Left forelimb (tissue), 1 donor: ENCODE measurements at regions not wholly inside any gene's neighbourhood (a gene's known extent, or its start where the extent isn't known, plus 50 kb on each side); places are given as distances from the start of the nearest gene placed in this dataset.
"Not testable (repeated sequence)": the region's sequence is repeated elsewhere in the genome, so short reads cannot be mapped to it uniquely, and the experiment has no call there.

Experiments
- DNase-seq: peaks from one replicate; pipeline ENCODE4 v3.0.0-alpha.2; 2018; ENCODE audit warnings: low spot score

DNA sequence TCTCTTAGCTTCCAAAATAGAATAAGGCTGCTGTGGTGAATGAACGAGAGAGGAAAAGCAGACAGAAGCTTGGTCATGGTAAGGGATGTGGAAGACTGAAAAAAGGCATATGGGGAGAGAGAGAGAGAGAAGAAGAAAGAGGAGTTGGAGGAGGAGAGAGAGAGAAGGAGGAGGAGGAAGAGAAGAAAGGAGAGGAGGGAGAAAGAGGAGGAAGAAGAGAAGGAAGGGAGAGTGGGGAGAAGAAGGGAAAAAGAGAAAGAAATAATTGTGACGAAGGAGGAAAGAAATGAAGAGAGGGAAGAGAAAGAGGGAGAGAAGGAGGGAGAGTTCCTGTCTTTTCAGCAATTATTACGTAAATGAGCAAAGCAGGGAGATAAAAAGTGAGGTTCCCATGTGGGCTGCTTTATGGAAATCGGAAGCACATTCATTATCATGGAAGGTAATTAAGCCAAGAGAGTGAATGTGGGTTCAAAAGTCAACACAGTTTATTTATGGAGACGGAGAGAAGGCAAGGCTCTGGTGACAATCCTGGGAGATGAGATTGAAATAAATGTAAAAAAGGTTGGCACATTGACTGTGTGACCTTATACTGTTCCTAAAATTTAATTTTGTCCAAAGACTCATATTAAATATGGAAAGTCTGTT, 611.2 kb downstream of the KIF4B start:
- DNase-seq: no peak

DNA sequence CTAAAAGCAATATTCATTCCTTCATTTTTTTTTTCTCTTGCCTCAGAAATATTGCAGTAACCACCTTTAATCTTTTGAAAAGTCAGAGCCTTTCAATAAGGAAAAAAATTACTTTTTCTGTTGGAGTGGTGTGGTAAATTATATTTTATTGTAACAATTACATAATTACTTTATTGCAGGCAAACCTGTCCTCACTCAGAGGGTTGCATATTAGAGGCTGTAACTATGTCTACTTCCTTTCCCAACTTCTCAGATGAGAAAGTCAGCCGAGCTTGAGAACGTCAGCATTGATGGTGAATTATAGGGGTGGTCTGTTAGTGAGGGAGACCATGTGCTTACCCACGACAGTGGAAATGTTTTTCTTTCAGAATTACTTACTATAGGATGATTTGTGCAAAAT, 611.8 kb downstream of the KIF4B start:
- no peak for DNase-seq

DNA sequence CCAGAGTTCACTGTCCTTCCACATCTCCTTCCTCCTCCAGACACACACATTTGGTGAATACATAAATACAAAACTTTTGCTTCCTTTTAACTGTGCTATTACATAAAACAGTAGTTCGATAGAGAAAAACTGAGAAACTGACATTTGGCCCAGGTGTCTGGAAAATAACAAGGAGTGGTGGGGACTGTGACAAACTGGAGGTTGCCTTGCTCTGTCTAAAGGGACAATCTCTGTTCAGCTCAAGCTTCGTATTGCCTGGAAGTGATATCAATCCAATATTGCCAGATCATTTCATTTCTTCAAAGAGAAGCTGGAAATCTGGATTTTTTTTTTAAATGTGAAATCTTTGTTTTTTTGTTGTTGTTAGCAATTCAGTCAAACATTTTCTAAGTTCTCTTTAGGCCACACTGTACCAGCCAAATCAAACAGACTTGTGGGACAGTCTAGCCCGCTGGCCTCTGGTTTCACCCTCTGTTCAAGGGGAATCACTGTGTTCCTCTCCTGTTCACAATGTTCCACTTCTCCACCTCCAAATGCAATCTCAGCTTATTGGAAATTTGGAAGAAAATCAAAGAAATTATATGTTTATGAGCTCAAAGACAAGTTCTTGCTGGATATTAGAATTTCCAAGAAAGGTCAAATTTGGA, 612.5 kb downstream of the KIF4B start:
- no peak for DNase-seq

DNA sequence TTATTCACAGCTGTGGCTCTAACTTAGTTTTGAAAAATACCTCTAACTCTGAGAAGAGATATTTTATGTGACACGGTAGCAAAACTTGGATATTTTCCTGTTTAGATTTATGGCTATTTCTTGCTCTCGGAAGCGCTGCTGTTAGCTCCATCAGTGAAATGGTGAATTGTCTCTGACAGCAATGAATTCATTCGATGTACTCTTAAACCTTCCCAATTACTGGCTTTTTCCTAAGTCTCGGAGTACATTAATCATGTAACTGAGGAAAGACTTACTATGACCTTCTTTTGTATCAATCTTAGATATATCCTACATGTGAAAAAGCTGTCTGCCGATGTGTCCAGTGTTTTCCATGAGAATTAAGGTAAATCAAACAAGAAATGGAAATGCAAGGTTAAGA, 613.0 kb downstream of the KIF4B start:
- DNase-seq: no peak

DNA sequence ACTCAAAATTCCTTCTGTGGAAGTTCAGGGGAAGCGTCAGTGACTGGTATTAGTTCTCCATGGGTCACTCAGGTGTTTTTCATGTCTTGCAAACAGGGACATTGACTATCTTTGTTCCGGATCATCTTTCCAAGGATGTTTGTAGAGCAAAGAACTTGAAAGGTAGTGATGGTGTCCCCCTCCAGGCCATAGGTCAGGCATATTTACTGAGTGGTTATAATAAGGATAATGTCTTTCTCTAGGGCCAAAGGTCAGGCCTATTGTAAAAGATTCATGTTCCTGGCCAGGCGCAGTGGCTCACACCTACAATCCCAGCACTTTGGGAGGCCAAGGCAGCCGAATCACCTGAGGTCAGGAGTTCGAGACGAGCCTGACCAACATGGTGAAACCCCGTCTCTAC, 614.8 kb downstream of the KIF4B start:
- no peak for DNase-seq

DNA sequence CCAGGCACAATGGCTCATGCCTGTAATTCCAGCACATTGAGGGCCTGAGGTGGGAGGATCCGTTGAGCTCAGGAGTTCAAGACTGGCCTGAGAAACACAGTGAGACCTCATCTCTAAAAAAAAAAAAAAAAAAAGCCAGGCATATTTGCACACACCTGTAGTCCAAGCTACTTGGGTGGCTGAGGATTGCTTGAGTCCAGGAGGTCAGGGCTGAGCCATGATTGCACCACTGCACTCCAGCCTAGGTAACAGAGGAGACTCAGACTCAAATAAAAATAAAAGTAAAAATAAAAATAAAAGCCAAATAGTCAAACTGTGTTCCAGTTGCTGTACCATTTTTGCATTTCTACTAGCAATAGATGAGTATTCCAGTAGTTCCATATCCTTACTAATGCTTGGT, 616.0 kb downstream of the KIF4B start:
- no peak for DNase-seq

DNA sequence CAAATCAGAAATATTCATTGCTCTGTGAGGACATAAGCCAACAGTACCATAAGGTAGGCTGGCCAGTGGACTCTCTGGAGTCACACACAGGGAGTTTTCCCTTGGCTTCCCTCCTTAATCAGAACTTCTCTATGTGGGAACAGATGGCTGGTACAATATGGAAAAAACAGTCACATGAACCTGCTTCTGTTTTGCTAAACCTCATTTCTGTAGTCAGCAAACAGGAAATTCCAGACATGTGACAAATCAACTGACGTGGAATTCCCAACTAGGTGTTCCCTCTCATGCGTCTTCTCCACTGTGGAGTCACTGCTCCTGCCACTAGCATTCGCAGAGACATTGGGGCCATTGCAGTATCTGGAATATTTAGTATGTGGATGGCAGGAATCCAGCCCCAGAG, 617.6 kb downstream of the KIF4B start:
- no peak for DNase-seq

DNA sequence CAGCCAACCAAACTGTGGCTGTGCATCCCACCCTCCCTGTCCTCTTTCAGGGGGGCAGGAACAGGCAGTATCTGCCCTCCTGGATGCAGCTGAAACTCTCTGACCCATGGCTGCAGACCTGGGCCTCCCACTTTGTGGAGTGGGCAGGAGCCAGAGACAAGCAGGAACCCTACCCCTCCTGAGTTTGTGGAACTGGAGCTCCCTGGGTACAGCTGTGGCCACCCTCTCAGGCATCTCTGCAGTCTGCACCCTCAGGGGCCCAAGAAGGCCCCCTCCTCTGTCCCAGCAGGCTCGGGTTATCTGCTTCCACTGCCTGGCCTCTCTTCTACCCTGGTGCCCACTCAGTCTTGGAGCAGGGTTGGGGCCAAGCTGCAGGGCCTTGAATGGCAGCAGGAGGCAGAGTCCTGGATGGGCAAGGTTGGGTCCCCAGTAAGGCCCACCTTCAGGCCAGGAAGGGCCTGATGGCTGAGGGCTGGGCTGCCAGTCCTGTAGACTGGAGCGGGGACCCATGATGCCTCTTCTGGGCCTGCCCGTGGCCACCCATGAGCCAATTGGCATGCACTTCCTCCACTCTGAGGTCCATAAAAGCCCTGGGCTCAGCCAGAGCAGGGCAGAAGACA, 619.9 kb downstream of the KIF4B start:
- no peak for DNase-seq

DNA sequence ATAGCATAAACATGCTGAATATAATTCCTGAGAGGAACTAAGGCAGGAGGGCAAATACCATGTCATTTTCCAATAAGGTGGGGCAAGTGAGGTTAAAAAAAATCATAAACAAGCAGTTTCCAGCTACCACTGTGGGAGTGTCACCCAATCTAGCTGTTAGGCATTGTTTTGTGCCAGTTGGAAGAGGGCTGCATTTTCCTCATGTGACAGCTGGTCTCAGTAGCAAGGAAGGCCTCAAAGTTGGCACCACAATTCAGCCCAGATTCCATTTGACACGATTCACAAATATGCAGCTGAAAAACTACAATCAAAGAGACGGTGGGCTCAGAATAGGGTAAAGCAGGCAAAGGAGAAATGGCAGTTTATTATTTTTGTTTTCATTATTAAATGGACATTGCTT, 636.1 kb downstream of the KIF4B start:
- DNase-seq: no peak

DNA sequence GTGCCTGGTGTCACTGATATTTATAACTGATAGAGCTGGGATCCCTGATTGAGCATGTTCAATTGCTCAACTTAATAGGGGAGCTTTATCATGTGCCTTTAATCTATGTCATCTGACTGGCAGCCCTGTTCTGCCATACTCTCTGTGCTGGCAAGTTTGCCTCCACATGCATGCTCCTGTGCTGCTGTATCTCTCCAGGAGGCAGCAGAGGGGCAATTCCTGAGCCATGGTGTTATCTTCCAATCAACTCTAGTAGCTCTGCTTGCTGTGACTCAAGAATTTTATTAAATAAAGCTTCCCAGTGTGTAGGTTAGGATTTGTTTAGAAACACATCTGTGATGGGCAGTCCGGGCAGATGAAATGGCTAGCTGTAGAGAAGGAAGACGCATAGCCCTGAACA, 642.0 kb downstream of the KIF4B start:
- DNase-seq: no peak

DNA sequence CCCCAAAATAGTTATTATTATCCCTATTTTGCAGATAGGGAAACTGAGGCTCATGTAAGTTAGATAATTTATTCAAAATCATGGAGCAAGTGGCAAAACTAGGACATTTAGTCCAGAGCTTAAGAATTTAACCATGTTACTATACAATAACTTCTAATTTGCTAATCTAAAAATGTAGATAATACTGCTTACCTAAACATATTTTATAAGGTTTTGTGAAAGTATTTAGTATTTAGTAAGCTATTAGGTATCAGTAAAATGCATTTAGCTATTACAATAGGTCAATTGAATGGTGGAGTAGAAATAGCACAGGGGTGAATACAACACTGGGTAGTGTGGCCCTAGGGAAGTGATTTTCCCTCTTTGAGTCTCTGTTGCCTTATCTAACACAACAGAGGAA, 648.3 kb downstream of the KIF4B start:
- DNase-seq: no peak

DNA sequence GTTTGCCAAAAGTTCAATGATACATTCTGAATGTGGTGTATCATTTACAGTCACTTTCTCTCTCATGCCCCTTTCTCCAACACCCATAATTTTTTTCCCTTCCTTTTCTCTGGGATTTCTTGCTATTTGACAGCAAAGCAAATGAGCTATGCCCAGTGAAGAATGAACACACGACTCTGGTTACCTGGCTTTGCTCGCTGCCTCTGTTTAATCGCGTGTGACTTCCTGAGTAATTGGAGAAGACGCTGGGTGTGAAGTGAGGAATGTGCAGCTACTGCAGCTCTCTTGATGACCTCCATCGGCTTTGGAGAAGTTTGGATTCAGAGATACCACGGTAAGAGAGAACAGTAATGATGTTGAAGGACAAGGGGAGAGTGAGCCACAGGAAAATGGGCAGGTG, 651.8 kb downstream of the KIF4B start:
- DNase-seq: no peak

DNA sequence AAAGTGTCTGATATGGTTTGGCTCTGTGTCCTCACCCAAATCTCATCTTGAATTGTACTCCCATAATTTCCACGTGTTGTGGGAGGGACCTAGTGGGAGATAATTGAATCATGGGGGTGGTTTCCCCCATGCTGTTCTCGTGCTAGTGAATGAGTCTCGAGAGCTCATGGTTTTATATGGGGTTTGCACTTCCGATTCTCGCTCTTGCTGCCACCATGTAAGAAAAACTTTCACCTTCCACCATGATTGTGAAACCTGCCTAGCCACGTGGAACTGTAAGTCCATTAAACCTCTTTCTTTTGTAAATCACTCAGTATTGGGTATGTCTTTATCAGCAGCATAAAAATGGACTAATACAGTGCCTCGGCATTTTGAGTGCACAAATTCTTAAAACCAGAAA, 655.0 kb upstream of the SGCD start:
- not testable (repeated sequence) for DNase-seq

DNA sequence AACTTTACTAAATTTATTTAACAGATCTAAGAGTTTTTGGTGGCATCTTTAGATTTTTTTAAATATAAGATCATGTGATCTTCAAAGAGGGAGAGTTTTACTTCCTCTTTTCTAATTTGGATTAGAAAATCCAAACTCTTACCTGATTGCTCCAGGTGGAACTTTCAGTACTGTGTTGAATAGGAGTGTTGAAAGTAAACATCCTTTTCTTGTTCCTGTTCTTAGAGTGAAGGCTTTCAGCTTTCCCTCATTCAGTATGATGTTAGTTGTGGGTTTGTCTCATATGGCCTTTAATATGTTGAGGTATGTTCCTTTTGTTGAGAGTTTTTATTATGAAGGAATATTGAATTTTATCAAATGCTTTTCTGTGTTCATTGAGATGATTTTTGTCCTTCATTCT, 650.0 kb upstream of the SGCD start:
- no peak for DNase-seq

DNA sequence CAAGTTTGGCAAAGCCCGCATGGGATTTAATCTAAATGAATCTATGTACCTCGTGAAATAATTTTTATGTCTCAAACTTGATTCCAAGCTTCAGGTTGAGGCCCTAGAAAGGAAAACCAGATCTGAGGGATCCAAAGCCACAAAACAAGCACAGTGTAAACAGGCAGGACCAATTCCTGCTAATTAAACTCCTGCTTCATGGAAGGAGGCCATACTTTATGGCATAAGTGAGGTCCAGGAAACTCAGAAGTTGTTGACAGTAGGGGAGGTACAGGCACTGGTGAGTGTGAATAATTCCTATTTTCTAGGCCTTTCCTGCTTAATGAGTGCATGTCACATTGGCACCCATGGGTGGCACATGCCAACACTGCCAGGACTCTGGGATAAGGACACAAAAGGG, 648.6 kb upstream of the SGCD start:
- no peak for DNase-seq

DNA sequence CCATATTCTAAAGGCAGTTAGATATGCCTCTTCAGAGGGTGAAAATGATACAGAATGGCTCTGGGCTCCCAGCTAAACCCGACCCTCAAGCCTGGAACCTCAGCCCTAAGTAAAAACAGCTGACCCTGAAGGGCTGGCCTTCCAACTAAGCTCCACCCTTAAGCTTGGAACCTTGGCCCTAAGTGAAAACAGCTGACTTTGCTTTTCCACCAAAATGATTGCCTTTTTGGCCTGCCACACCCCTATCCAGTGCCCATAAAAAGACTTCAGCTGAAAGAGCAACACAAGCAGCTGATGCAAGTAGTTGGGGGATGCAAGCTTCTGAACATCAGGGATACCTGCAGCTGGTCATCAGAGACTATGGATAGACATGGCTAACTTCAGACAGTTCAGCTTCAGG, 647.4 kb upstream of the SGCD start:
- DNase-seq: no peak

DNA sequence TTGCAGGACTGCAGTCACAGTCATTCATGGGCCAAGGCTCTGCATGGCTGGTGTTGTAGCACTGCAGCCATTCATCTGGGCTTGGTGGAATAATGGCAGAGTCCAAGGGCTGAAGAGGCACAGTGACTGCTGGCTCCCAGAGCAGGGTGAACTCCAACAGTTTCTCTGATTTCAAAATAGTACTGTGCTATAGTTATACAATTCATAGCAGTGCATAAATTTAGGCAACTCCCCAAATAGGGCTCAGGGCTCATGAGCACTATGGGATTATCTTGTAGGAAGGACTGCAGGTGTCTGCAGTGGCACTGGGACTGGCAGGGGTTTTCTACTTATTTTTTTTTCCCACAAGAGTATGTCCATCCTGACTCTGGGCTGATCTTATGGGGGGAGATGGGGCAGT, 642.5 kb upstream of the SGCD start:
- no peak for DNase-seq

DNA sequence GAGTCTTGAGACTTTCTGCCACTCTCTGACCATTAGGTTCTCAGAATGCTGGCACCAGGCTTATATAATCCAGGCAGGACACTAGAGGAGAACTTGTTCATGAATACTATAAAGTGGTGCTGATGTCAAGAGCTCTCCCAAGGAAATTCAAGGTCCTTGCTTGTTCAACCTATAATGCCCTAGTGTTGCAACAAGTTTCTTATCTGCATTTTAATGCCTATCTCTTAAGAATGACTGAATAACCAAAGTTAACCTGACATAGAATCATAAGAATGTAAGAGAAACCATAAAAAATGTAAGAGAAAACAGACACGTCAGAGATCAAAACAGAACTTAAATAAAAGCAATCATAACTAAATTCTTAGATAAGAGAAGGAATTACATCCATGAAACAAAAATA, 640.8 kb upstream of the SGCD start:
- no peak for DNase-seq

DNA sequence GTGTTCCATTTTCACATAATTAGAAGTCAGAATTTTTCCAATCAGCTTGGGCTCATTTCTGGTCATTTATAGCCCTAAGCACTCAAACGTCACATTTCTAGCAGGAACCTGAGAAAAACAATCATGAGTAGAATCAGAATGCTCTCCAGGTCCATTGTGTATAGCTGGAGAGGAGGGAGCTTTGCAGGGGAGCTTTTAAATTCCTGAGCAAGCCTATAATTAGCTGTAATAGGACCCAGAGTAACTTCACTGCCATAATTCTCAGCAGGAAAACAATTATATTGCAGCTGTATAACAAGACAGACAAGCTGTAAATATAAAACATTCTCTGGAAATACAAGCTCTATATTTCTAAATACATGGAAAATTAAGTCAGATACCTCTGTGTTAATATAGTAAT, 637.6 kb upstream of the SGCD start:
- DNase-seq: no peak

DNA sequence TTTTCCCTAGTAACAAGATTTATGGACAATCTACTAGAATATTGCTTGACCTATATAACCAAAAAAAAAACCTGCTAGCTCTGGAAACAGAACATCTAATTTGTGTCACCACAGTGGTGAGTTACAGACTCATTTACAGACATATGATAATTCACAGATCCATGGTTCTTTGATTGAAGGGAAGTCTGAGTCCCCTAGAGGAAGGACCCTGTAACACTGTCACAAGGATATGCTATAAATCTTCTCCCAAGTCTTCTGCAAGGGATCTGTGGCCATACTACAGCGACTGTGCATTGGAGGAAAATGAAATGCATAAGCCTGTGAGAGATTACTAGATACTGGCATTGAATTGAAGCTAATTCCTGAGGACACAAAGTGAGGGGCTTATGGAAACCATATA, 630.6 kb upstream of the SGCD start:
- DNase-seq: no peak

DNA sequence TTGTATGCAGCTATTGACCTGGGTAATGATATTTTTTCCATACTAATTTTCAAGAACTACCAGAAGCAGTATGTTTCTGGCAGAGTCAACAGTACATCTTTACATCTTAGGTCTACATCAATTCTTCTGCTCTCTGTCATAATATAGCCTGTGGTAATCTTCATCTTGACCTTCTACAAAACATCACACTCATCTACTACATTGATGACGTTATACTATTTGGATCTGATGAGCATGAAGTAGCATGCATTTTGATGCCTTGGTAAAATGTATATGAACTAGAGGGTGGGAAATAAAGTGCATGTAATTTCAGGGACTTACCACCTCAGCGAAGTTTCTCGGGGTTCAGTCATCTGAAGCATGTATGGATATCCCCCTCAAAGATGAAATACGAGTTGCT, 629.7 kb upstream of the SGCD start:
- DNase-seq: no peak

DNA sequence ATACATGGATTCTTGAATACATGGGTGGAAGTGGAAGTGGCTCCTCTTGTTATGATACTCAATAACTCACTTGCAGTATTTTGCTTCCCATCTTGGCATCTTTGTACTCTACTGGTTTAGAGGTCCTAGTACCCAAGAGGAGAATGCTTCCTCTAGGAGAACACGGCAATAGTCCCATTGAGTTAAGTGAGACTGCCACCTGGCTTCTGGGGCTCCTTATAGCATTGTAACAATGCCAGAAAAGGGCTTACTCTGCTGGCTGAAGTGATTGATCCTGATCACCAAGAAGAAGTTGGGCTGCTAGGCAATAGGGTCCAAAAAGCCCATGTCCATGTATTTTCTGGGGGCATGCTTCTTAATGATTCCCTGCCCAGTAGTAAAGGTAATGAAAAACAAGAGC, 627.6 kb upstream of the SGCD start:
- no peak for DNase-seq

DNA sequence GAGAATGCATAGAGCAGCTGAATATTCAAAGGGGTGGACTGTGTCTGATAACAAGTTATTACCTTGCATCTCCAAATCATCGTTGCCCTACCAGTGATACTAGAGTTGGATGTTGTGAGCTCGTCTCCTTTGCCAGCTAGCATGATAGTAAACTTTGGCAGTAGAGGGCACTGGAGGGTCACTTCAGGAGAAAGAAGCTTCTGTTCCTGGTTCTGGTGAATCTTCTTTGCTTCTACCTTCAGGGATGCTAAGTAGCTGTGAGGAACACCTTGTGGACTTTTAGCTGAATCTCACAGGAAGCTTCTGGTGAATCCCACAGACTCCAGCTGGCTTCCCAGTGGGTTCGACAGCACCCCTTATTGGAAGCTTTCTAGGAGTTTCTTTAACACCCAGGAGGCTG, 626.6 kb upstream of the SGCD start:
- DNase-seq: no peak

DNA sequence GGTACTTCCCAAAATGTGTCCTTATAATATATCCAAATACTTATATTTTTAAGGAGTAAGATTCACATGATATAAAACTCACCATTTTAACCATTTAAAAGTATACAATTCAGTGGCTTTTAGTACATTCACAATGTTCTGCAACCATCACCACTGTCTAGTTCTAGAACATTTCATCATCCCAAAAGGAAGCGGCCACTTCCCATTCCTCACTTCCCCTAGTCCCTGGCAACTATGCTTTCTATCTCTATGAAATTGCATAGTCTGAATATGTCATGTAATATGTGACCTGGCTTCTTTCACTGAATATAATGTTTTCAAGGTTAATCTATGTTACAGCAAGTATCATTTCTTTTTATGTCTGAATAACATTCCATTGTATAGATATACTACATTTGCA, 615.1 kb upstream of the SGCD start:
- no peak for DNase-seq
